ENCODE measurements at regions not wholly inside any gene's neighbourhood (a gene's known extent, or its start where the extent isn't known, plus 50 kb on each side); places are given as distances from the start of the nearest gene placed in this dataset.
"Not testable (repeated sequence)": the region's sequence is repeated elsewhere in the genome, so short reads cannot be mapped to it uniquely, and the experiment has no call there.

DNA sequence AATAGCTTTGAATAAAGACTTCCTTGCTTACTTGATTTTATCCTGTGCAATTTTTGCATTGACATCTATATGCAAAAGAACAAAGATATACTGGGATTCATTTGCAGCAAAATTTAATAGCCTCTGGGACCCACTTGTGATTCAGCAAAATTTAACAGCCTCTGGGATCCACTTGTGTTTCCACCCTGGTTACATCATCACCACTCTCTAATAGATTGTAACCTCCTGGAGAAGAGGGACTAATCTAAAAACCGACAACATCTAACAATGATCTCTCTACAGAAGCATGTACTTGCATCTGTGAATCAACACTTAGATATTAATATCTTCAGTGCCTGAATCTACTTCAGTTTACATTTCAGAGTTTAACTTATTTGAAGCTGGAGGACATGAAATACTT is 202.0 kb upstream of the CPHXL start:
- DNase-seq, result no peak

DNA sequence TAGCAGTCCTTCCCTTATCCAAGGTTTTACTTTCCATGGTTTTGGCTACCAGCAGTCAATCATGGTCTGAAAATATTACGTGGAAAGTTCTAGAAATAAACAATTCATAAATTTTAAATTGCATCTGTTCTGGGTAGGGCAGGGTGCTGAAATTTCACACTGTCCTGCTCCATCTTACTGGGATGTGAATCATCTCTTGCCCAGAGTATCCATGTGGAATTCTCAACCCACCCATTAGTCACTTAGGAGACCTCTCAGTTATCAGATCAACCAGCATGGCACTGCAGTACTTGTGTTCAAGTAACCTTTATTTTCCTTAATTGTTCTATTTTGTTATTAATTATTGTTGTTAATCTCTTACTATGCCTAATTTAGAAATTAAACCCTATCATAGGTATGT is 202.8 kb upstream of the CPHXL start:
- DNase-seq, result no peak

DNA sequence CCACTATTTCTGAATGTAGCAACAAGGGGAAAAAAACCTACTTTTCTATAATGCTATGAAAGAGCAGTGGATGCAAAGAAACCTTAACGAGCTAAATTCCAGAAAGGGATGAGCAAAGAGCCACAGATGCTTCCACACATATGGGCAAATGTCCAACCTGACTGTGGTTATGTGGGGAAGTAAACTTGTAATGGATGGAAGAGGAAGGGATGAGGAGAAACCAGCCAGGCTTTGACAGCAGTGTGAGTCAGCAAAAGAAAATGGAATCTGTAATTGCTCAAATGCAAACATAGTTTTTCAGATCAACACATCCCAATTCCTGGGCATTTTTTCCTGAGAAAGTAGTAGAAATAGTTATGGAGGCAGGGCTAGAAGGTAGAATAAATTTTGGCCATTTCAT is 204.8 kb upstream of the CPHXL start:
- DNase-seq, result no peak

DNA sequence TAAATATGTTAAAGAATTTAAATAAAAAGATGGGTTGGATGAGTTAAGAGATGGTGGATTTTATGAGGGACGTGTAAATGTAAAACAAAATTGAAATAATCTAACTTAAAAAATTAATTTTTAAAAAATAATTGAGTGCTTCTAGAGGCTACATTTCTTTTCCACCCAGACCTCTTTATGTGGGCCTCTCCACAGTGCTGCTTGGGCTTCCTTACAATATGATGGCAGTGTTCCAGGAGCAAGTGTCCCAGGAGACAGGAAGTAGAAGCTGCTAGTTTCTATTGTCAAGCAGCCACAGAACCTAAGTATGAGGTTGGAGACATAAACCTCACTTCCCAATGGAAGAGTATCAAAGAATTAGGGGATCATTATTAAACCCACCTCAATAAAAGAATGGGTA is 205.7 kb upstream of the CPHXL start:
- no peak for DNase-seq

DNA sequence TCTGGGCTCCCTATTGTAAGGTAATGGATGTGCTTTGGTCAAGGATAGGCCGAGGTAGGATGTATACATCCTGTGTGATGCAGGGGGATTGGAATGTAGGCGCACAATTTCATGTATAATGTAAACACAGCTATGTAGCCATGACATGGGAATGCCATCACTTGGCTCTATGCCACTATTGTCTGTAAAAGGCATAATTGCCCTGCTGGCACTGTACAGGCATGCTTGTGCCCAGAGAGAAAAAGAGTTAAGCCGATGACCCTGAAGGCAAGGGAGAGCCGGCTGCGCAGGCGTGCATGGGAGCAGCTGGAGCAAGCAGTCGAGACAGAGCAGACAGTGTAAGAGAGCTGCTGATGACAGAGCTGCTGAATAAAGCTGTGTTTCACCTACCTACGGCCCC is 212.5 kb upstream of the CPHXL start:
- DNase-seq, result no peak

DNA sequence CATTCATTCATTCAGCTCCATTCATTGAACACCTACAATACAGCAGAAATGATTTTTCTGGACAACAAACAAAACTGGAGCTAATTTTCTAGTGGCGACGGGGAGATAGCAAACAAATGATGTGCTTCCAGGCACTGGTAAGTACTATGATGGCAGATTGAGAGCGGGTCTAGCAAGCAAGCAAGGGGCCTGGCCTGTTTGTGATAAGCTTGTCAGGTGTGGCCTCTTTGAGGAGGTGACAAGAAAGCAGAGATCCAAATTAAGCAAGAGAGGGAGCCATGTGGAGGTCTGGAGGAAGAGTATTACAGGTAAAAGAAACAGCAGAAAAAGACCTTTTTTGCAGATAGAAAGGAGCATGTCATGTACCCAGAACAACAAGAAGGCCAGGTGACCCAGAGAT is 216.1 kb upstream of the CPHXL start:
- no peak for DNase-seq

DNA sequence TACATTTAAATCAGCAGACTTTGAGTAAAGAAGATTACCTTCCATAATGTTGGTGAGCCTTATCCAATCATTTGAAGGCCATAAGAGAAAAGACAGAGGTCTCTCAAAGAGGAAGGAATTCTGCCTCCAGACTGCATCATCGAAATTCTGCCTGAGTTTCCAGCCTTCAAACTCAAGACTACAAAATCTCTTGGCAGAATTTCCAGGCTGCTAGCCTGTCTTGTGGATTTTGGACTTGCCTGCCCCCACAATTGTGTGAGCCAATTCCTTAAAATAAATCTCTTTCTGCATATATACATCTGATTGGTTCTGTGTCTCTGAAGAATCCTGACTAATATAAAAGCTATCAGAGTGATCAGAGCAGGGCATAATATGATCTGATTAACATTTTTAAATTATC is 216.6 kb upstream of the CPHXL start:
- no peak for DNase-seq

DNA sequence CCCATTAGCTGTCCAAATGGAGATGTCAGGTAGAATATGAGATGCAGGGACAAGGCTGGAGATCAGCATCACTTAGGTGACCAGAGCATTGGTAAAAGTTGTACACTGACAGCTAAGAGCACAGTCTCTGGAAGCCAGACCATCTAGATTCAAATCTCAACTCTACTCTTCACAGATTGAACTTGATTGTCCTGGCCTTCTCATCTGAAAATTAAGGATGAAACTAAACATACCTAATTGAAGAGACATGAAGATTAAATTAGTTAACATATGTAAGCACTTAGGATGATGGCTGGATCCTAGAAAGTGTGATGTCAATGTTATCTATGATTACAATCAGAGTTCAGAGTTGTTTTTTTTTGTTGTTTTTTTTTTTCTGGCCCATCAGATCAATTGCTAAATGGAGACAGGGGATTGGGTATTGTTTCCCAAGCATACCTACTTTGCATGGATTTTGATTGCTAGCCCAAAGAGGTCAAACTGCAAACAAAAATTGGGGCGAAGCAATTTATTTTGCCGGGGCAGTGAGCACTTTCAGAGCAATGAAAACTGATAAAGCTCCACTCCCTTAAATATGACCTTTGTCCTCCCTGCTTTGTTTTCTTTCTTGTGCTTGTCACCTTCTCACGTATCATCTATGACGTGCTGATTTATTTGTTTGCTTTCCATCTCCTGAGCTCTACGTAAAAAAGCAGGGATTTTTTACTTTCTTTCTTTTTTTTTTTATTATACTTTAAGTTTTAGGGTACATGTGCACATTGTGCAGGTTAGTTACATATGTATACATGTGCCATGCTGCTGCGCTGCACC is 217.6 kb upstream of the CPHXL start:
- no peak for DNase-seq

DNA sequence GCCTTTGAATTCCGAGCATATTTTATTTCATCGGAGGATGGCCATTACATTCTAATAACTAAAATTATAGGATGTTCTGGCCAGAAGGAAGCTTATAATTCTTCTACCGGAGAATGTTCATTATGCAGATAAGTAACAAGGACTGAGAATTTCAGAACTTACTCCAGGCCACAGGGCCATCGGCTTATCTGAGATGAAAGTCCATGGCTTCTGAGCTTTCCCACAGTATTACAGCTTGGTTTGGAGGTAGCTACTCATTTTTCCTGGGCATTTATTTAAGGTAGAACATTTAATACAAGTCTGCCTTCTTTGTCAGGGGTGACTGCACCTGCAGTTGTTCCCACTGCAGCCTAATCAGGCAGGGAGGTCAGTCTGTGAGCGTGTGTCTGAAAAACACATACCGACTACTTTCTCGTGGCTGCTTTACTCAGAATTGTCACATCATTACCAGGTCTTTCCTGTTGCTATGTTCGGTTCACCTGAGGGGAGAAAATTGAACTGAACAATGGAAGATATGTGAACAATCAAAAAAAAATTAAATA is 219.7 kb upstream of the CPHXL start:
- DNase-seq, result no peak

DNA sequence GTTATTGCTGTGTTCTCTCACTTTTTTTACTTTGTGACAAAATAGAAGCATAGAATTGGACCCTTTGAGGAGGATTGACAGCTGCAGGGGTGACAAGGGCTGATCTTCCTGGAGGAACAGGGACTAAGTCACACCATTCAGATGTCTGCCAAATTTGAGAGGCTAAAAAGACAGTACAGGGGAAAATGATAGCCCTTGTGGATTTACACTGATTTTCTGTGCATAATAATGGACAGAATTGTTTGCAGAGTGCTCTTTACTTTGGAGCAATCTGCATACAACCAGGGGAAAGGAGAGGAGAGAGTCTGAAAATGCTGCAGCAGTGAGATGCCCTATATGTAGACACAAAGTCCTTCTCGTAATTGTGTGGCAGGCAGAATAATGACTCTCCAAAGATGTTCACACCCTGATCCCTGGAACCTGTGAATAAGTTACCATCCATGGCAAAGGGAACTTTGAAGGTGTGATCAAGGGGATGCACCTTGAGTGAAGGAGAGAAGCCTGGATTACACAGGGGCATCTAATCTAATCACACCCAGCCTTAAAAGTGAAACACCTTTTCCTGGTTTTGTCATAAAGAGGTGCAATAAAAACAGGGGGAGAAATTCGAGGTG is 221.4 kb upstream of the CPHXL start:
- DNase-seq, result no peak

DNA sequence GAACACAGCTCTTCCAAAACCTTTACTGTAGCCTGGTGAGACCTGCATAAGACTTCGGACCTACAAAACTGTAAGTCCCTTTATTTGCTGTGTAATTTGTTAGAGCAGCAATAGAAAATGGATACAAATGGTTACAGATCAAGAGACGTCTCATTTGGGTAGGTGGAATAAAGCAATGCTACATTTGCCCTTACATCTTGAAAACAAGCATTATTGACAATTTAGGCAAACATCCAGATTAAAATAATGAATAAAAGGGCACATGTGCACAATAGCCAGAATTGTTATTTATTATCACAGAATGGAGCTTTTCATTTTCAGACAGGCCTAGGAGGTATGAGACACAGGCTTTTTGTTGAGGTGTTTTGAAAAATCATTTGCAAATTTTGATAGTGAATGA is 222.2 kb upstream of the CPHXL start:
- DNase-seq, result no peak

DNA sequence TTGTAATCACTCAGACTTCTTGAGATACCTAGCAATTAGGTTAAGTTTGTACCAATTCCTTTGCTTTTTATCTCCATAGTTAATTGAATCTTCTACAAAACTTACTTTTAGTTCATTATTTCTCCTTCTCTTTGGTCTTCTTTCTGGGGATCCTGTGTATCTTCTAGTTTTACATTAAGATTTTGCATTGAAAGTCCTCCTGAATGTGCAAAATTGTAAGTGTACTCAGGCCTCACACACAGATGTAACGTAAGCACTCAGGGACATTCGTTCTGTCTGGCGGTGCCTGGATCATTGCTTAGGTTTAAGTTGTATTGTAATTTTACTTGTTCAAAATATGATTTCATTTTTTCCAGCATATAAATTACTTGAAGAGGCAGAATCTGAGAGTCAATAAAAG is 222.6 kb upstream of the CPHXL start:
- DNase-seq, result no peak

DNA sequence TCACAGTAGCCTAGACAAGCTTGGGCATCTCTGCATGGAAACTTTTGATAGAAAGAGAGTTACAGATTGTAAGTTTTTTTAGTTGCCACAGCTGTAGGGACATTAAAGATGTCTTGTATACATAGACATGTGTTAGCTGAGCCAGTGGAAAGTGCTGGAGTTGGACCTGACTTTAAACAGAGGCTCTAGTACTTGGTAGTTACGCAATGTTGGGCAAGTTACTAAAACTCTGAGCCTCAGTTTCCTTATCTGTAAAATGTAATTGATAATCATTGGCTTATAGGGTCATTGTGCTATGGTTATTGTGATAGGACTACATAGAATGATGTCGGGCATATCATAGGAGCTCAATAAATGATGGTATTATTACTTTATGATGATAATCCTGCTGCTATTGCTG is 225.8 kb upstream of the CPHXL start:
- no peak for DNase-seq

DNA sequence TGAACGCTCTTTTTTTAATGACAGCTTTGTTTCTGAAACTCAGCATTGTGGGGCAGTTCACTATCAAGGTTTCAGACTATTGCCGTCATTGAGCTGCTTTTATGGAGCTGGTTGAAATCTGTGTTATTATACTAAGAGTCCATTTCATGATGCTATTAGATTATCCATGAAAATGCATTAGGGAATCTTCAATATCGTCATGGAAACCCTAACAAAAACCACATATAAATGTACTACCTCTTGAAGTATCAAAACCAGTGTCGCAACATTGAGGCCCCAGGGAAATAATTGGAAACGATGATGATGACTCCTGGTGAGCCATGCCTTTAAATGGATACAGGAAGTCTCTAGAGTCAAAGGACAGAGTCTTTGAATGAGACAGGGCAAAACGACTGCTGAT is 231.6 kb upstream of the CPHXL start:
- DNase-seq, result no peak

DNA sequence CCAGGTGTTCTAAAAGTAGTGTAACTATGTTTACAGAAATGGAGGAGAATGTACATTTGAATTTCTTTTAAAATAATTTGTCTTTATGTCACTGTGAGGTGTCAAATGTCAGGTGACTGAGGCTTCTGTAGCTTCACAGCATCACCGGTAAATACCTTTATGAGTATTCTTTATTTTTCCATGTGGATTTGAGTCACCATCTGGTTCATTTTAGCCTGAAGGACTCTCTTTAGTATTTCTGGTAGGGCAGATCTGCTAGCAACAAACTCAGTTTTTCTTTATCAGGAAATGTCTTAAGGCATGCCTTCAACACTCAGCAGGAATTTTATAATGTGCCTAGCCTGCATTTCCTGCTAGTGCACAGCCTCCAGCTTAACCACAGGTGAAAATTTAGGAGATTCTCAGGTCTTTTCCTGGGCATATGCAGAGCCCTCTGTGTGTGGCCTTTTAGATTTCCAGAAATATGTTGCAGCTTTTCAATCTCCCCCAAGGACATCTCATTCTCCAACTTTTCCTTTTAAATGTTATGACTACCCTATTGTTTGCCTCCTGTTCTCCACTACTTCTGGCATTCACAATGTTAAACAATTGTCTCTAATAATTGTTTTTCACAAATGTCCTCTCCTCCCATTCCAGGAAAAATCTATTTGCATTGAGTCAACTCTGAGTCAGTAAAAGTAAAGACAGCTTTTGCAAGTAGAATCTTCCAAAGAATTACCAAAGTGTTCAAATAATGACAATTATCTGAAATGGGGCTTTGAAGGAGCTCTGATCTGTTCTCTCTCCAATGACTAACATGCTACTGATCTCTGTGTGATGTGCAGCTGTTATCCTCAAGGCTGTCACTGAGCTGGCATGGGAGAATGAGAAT is 239.4 kb upstream of the CPHXL start:
- DNase-seq, result no peak

DNA sequence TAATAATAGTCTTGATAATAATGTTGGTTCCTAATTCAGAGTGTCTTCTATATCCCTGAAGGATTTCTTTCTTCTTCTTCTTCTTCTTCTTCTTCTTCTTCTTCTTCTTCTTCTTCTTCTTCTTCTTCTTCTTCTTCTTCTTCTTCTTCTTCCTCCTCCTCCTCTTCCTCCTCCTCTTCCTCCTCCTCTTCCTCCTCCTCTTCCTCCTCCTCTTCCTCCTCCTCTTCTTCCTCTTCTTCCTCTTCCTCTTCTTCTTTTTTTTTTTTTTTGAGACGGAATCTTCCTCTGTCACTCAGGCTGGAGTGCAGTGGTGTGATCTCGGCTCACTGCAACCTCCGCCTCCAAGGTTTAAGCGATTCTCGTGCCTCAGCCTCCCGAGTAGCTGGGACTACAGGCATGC is 242.8 kb upstream of the CPHXL start:
- not testable (repeated sequence) for DNase-seq

DNA sequence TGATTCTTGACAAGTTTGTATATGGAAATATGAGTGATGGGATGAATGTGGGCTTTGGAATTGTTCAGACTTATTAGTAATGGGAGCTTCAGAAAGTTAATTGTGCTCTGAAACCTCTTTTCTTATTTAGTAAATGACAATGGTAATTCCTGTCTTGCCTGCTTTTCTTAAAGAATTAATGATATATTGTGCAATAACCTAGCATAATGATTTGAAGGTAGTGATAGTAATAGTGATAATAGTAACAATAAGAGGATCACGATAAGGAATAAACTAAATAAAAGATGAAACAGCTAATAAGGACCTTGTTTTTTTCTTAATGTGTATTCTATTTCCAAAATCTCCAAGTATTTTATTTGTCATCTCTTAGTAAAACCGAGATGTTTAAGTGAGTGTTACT is 245.0 kb upstream of the CPHXL start:
- no peak for DNase-seq

DNA sequence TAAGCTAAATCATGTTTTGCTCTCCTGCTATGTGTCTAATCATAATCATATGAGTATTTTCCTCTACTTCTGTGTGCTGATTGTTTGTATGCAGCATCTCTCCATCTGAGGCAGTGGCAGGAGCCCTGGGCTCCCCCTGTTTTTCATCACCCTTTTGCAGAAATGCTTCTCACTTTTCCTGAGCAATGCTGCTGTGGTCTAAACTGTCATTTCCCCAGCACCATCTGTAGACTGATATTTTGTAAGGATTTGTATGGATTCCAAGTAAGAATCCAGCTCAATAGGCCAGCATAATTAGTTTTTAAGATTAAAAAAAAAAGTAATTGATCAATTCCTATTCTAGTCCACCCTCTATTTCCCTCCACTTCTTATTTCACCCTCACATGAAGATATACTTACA is 257.0 kb upstream of the CPHXL start:
- no peak for DNase-seq

DNA sequence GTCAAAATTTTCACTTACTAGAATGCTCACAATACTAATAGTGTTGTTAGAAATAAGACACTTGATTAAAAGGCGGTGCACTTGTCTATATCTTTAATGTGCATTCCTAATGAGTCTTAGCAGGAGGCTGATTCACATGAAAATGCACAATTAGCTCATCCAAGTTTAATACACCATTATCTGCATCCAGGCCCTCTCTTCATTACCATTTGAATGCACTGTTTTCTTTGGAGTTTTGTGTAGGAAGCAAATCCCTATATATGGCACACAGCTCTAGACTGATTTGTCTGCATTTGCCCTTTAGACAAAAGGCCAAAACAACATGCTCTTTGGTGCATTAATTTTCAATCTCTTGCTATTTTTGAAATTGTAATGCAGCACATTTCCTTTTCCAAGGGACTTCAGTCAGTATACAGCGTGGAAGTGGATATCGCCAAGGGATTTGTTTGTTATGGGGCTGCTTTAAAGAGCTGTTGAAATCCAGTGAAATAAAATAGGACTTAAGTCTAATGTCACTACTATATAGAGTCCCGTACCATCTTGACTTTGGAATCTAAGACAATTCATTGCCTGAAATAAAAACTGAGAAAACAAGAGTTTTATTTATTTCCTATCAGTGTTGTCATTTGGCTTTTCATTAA is 257.6 kb upstream of the CPHXL start:
- no peak for DNase-seq

DNA sequence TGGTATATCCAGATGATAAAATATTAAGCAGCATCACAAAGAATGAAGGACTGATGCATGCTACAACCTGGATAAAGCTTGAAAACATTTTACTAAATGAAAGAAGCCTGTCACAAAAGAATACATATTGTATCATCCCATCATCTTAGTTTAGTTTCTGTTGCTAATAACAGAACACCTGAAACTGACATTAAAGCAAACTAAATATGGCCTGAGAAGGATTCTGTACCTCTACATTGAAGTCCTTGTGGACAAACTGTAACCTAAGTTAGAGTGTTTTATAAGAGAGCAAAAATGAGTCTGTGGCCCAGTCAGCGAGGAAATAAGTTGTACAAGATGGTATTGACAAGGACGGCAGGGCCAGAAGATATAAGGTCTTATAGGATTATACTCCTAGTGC is 261.0 kb upstream of the CPHXL start:
- DNase-seq, result no peak

DNA sequence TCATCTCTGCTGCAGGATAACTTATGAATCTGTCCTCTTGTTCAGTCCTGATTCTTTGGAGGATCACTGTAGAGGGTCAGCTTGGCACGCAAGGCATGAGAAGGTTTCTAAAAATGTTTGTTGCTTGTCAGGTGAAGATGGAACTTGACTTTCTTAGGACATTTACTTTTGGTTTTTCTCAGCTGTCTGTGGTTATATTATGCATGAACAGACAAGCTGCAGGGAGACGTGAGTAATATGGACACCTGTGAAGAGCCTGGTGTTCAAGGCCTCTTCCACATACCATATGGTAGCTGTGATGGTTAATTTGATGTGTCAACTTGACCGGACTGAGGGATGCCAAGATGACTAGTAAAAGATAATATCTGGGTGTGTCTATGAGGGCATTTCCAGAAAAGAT is 270.2 kb upstream of the CPHXL start:
- DNase-seq, result no peak

DNA sequence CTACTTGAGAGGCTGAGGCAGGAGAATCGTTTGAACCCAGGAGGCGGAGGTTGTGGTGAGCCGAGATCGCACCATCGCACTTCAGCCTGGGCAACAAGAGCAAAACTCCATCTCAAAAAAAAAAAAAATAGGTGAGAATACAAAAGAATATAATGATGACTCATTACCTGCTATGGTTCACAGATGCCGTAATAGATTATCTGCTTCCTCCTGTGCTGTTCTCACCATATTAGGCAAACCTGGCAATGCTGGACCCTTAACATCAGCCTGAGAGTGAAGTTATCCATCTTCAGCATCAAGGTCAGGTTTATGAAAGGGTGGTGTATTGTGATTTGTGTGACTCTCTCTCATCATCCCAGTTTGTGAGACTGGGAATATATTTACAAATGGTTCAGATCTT is 271.3 kb upstream of the CPHXL start:
- no peak for DNase-seq

DNA sequence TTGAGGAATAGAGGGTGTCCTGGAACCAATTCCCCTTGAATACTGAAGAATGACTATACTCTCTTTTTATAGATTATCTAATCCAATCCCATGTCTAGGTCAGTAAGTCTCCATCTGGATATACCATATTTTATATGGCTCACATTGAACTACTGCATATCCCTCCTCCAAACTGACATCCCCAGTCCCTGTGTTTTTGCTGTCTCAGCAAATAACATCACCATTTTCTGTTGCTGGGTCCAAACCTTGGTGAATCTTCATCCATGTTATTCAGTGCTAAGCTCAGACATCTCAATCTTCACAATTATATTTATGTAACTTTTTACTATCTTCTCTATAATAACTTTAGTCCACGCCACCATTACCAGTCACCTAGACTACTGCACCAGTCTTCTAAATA is 269.6 kb upstream of the CNTNAP4 start:
- no peak for DNase-seq
